ENCODE measurements at regions not wholly inside any gene's neighbourhood (a gene's known extent, or its start where the extent isn't known, plus 50 kb on each side); places are given as distances from the start of the nearest gene placed in this dataset.

DNA sequence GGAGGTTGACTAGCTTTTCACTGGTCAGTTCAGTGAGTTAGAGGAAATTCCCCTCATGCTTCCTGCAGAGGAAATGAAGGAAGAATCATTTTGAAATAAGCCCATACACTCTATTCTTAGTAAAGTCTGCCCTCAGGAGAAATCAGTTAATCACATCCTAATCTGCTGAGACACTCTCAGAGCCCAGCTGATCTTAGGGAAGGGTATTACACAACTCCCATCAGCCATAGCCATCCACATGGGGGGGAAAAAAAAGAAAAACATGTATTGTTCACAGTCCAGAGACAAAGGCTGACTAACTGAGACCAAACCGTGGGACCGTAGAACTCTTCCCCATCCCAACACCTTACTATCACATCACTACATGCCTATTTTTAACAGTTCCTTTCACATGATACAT, 722.3 kb downstream of the CDH8 start:
- TF ChIP-seq, protein P1, sequence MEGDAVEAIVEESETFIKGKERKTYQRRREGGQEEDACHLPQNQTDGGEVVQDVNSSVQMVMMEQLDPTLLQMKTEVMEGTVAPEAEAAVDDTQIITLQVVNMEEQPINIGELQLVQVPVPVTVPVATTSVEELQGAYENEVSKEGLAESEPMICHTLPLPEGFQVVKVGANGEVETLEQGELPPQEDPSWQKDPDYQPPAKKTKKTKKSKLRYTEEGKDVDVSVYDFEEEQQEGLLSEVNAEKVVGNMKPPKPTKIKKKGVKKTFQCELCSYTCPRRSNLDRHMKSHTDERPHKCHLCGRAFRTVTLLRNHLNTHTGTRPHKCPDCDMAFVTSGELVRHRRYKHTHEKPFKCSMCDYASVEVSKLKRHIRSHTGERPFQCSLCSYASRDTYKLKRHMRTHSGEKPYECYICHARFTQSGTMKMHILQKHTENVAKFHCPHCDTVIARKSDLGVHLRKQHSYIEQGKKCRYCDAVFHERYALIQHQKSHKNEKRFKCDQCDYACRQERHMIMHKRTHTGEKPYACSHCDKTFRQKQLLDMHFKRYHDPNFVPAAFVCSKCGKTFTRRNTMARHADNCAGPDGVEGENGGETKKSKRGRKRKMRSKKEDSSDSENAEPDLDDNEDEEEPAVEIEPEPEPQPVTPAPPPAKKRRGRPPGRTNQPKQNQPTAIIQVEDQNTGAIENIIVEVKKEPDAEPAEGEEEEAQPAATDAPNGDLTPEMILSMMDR (IDR thresholded peaks at IDR 0.05; ENCODE audit: low read depth, low read length) = no peak
- DNase-seq (ENCODE audit: extremely low read depth, low read depth) = no peak

DNA sequence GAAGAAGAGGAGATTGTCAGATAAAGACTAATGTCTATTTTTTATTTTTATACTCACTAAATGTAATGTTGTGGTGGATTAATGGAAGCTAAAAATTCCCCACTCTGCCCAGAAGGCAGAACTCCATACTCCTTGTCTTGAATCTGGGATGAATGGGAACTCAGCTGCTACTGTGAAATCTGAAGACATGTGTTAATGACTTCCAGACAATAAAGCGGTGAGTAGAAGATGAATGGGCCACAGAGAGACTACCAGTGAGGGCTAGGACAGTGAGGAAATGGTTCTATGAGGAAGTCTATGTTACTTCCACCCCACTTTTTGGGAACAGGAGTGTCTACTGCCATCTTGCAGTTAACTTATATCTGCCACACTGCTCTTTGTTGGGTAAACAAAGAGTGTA, 726.9 kb downstream of the CDH8 start:
- no peak for DNase-seq (ENCODE audit: extremely low read depth, low read depth)
- TF ChIP-seq, protein P1 (IDR thresholded peaks at IDR 0.05; ENCODE audit: low read depth, low read length) = no peak

DNA sequence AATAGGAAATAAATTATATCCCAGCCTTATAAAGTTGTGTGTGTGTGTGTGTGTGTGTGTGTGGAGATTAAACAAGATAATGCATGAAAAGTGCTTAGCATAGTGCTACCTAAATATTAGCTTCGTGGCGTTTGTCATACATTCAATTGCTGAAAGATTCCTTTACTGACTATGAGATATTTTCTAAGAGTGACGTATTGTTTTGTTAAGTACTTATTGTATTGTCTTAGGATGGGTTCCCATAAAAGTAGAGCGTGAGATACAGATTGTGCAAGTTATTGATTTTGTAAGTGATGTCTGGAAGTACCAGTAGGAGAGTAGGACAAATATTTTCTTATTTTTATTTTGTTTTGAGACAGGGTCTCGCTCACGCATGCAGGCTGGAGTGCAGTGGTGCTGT, 730.0 kb downstream of the CDH8 start:
- TF ChIP-seq, protein P1 (IDR thresholded peaks at IDR 0.05; ENCODE audit: low read depth, low read length) = no peak
- DNase-seq (ENCODE audit: extremely low read depth, low read depth) = no peak

DNA sequence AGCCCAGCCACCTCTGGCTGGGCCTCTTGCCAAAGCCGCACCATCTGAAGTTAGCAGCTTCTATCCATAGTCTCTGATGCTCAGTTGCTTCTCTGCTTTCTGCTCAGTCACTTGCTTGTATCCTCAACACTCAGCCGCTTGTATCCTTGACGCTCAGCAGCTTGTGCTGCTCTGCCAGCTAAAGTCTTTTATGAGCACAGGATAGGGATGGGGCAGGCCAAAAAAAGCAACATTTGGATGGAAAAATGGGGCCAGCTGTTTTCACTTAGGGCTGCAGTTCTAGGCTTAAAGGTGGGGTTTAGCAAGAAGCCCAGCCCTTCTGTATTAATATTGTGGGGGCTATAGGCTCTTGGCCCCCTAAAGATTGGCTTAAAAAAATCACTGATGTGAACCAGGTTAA, 739.4 kb downstream of the CDH8 start:
- TF ChIP-seq, protein P1 (IDR thresholded peaks at IDR 0.05; ENCODE audit: low read depth, low read length) = no peak
- no peak for DNase-seq (ENCODE audit: extremely low read depth, low read depth)

DNA sequence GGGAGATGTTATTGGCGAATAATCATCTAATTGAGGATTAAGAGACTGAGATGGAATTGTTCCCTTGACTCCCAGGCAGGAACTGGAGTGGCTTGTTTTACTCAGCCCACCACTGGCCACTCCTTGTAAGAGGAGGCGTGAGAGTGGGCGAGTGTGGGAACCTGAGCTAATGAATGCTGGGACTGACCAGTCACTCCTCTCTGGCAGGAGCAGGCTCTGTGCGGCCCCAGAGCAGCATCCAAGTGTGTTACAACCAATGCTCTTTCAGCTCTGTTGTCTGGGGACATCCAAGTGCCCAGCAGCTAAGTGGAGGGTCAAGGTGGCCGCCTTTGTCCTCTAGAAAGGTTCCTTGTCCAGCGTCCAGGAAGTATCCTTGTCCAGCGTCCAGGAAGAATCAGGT, 739.9 kb downstream of the CDH8 start:
- DNase-seq (ENCODE audit: extremely low read depth, low read depth) = no peak
- TF ChIP-seq, protein P1 (IDR thresholded peaks at IDR 0.05; ENCODE audit: low read depth, low read length) = no peak

DNA sequence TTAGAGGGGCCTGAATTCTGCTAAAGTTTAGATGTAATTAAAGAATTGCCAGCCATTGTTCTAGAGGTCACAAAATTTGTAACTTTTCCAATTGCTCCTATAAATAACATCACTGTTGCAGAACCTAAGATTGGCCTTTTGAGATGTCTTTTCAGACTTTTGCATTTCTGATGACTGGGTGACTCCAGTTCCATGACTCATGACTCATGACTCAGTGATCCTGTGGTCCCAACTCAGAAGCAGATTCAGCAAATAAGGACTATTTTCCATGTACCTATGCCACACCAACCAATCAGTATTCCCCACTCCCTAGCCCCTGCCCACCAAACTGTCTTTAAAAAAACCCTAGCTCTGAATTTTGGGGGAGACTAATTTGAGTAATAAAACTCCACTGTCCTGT, 740.9 kb downstream of the CDH8 start:
- no peak for DNase-seq (ENCODE audit: extremely low read depth, low read depth)
- TF ChIP-seq, protein P1 (IDR thresholded peaks at IDR 0.05; ENCODE audit: low read depth, low read length) = no peak

DNA sequence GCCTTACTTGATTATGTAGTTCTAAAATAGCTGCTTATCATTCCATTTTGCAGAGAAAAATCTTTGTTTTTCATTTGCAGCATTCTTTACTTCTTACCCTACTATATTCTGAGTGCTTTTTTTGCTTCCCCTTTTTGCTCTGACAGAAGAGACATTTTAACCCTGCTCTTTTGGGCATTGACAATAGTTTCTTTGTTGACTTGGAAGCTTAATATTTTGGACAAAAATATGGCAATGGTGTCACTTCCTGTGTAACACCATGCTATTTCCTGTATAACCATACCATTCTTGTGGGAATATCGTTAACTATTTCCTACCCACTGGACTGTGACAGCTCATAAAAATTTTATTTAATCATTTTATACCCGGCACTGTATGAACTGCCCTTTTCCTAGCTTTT, 747.1 kb downstream of the CDH8 start:
- TF ChIP-seq, protein P1 (IDR thresholded peaks at IDR 0.05; ENCODE audit: low read depth, low read length) = no peak
- no peak for DNase-seq (ENCODE audit: extremely low read depth, low read depth)
